HG02981 (cell line): ENCODE measurements at regions not wholly inside any gene's neighbourhood (a gene's known extent, or its start where the extent isn't known, plus 50 kb on each side); places are given as distances from the start of the nearest gene placed in this dataset.
A peak's percentile ranks its signal among the peaks of the same experiment; 100 is the strongest.
"Not testable (repeated sequence)": the region's sequence is repeated elsewhere in the genome, so short reads cannot be mapped to it uniquely, and the experiment has no call there.

ENCODE experiments used
- ATAC-seq: cut with Tn5 transposase; IDR thresholded peaks from one replicate; pipeline ENCODE4 v1.9.1; 2021; ENCODE audit warnings: mild to moderate bottlenecking, moderate library complexity; ENCODE audit not compliant: unreplicated experiment

DNA sequence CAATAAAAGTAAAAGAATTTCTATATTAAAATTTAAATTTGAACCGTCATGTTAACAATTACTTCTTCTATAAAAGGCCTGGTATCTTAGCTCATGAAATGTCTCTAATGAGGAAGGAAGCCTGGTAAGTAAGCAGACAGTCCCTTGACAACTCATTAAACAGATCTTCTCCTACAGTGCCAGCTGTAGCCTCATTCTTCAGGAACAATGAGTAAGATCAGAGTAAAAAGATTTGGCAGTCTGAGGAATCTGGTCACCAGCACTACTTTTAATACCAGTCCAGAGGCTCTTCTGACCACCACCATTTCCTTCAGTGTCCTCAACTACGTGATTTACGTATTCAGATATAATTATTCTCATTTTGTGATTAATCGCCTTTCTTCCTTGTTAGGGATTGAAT is 955.0 kb upstream of the ALCAM start:
- ATAC-seq = no peak

DNA sequence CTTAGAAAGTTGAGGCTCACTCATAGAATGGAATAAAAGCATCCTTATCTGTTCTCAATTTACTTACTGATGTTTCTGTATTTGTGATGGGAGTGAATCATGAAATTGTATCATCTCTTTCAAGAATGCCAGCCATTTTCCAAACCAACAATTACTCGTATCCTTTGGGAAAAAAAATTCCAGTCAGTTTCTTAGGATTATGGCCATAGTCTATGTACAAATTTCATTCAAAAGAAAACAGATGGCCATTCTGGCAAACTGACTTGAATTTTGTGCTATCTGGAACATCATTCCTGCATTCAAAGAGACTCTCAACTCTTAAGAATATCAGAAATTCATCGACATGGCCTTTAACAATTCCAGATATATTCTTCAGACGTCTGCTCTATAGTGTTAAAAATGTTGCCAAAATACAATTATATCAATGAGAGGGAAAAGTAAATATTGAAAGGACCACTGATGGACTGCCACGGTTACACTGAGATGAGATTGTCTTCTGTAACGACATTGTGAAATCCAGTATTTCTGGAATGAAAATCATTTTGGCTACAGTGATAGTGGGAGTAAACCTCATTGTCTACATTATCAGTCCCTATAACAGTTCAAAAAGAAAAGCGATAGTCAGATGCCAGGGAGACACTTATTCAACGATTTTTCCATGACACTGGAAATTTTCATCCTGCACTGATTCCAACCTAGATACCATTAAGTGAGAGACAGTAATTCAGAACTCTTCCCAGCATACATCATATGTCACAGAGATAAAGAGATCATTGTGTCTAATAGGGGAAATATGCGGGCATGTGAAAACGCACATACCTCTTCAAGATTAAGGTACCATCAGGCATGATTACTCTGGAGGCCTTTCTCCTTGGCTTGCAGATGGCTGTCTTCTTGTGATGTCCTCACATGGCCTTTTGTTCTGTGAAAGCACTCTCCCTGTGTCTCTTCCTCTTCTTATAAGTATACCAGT is 953.8 kb upstream of the ALCAM start:
- no peak for ATAC-seq

DNA sequence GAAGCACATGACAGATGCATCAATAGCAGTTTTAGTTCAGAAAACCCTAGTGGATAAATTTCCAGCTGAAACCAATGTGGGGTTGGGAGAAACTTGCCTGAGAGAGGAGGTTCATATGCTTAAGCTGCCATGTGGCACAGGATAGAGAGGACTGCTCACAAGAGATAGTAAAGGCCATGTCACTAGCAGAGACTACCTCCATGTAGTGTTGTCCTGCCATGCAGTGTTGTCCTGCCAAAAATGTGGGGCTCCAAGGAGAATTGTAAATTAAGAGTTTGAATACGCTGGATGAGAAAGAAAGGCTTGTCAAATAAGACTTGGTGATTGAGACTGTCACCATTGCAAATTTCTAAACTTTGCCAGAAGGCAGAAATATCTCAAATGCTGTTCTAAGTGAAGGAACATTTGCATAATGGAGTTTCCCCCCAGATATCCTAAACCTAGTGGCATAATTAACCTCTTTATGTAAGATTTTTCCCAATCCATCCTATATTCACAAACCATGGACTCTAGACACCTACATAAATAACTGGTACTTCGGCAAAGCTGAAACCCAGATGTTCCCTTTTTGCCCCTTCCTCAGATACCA is 938.3 kb upstream of the ALCAM start:
- no peak for ATAC-seq

DNA sequence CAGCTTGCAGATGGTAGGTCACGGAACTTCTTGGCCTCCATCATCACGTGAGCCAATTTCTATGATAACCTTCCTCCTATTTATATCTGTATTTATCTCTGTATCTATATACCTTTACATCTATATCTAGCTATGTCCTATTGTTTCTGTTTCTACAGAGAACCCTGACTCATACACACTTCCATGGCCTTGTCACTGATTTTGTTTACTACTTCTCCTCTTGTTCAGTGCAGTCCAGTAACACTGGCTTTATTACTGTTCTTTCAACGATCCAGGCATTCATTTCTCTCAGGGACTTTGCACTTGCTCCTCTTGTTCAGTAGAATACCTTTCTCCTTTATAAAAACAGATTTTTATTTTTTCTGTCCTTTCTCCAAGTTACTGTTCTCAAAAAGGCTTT is 937.0 kb upstream of the ALCAM start:
- no peak for ATAC-seq

DNA sequence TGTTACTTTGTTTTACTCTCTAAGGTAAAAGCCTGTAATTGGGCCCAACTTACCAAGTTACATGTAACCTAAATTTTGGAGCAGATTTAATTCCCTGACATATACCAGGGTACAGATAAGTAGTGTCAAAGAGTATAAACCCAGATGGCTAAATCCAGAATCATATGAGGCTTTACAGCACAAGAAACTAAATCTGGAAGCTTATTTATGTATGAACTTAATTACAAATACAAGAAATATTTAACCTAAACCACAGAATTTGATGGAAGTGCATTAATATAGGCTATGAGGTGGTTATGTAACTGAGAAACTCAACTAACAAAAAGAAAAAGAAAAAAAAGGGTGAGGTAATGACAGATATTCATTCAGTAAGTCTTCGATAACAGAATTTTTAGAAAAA is 930.2 kb upstream of the ALCAM start:
- no peak for ATAC-seq

DNA sequence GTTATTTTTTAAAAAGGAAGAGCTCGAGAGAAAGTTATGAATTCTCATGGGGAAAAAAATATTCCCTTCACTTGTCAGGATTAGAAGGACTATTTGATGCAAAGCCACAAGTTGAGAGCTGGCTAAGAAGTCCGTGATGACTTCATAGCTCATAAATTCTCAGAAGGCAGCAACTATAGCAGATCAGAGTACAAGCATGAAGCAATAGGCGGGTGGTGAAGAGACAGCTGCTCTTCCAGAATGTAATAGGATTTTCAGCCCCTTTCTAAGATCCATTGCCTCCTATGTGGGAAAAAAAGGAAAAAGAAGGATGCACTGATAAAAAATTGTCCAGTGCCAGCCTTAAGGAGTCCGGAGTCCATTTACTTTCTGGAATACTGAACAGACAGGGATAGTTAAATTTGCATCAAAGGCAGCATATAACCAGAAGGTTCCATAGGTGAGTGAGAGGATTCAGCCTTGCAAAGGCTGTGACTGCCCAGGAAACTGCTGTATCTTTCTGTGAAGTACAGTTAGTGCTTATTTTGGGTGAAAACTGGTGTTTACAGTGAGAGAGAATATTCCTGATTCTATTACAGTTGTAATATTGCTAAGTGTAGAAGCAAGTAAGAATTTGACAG is 929.5 kb upstream of the ALCAM start:
- no peak for ATAC-seq

DNA sequence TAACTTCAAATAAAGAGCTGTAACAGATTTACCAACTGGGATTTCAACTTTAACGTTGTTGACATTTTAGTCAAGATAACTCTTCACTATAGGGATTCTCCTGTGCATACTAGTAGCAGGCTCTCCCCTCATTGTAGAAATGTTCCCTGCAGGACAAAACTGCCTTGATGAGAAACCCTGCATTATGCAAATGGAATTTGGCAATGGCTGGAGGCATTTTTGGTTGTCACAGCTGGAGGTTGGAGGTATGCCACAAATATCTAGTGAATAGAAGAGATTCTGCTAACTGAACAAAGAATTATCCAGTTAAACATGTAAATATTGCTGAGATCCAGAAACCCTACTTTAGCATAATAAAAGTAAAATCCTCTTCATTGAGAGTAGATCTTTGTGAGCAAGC is 928.8 kb upstream of the ALCAM start:
- no peak for ATAC-seq

DNA sequence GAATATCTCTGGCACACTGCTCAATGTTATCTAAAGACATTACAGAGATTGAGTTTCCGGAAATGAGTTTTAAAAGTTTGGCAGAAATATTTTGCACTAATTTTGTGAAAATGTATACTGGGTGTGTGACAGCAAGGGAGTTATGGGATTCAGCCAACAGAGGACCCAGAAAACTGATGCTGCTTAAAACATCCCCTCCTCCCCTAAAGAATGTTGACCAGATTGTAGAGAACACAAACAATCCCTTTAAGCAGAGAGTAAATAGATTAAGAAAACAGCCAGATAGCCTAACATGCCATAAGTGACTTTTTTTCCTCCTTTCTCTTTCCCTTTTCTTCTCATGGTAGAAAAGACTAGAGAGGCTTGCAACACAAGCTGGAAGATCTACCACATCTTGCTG is 928.0 kb upstream of the ALCAM start:
- ATAC-seq = no peak

DNA sequence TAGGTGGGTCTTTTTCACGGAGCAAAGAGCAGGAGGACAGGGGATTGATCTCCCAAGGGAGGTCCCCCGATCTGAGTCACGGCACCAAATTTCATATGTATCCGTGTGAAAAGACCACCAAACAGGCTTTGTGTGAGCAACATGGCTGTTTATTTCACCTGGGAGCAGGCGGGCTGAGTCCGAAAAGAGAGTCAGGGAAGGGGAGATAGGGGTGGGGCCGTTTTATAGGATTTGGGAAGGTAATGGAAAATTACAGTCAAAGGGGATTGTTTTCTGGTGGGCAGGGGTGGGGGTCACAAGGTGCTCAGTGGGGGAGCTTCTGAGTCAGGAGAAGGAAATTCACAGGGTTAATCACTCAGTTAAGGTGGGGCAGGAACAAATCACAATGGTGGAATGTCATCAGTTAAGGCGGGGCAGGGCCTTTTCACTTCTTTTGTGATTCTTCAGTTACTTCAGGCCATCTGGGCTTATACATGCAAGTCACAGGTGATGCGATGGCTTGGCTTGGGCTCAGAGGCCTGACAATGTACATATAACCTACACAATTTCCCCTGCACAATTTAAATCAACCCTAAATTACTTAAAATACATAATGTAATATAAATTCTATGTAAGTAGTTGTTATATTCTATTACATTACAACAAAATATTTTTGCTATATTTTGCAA is 921.3 kb upstream of the ALCAM start:
- ATAC-seq = not testable (repeated sequence)

DNA sequence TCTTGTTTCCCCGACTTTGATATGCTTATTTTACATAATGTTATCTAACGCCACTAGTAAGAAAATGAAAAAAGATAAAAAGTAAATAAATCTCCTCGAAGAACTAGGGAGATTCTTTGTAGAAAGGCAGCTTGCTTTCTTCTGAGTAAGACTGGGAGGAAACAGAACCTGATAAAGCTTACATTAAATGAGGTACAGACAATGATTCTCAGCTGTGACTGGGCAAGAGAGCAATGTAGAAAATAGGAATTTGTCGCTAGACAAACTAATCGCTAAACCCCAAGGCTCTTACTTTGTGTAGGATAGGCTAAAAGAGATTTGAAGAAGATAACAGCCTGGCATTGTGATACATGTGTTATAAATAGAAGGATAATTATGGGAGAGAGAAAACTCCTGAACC is 919.0 kb upstream of the ALCAM start:
- ATAC-seq = no peak

DNA sequence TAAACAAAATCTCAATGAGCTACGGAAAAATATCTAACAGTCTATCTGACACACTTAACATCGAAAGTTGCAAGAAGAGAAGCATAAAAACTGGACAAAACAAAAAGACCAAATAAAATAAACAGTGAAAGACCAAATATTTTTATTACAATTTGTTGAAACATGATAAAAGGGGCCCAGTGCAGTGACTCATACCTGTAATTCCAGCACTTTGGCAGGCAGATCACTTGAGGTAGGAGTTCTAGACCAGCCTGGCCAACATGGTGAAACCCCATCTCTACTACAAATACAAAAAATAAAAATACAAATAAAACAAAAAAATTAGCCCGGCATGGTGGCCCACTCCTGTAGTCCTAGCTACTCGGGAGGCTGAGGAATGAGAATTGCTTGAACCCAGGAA is 914.0 kb upstream of the ALCAM start:
- ATAC-seq = no peak

DNA sequence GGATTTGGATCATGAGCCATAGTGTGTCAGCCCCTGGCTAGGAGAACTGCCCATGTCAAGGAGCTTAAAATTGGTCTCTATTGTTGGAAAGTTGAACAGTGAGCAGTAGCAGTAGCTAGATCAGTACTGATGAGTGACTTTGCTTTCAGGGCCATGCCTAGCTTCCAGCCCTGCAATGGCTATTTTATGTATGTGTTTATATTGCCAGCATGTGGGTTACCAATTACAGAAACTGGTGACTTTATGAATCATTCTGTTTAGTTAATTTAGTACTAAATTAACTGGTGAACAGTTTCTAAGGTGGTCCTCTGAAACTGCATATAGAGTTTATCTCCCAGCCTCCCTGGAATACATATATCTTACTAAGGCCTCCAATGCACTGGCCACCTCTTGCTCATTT is 908.1 kb upstream of the ALCAM start:
- ATAC-seq = no peak

DNA sequence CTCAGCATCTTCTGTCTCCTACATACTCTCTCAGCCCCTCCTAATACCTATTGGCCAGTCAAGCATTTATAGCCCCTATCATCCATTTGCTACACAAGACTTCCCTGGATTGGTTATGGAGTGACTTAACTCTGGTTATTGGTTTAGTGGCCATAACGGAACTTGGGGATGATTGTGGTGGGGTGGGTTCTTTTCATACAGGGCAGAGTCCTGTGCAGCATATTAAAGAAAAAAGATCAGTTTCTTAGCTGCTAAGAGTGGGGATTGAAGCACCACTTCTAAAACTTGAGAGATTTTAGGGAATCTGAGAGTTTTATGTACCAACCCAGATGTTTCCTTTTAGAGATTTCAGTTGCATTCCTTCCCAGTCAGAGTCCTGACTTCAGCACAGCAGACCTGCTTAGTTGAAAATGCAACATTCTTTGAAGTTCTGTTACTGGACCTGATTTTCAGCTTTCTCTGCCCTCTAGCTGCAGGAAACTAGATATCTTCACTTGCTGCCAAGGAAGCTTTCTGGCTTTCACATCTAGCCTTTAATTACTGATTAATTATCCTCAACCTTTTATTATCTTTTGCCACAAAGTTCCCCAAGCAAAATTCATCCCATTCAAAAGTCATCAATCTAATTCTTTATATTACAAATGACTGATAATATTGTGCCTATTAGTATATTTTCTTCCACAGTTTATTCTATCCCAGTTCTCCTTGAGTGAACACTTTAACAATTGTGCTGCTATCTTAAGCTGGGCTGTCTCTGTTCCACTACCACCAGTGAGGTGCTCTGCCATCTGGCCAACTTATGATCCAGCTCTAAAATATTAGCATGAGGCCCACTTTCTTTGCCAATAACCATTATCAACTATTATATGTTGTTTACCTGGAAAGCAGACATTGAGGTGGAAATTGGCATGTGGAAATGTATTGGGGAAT is 906.0 kb upstream of the ALCAM start:
- peak; percentile 65 for ATAC-seq

DNA sequence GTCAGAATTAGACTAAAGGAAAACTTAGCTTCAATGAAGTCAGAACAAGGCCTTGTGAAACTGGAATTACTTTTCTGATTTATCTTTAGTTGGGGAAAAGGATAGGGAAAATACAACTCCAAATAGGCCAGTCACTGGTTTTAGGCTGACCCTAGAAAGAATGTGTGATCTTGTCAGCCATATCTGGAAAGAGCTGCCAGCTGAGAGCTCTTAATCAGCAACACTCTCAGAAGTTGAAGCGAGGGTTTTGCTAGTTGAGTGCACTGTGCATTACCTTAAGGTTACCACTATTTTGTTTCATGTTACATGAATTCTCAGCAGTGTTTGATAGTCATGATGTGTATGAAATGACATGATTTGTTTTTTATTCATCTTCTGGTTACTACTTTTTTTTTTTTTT is 905.3 kb upstream of the ALCAM start:
- no peak for ATAC-seq

DNA sequence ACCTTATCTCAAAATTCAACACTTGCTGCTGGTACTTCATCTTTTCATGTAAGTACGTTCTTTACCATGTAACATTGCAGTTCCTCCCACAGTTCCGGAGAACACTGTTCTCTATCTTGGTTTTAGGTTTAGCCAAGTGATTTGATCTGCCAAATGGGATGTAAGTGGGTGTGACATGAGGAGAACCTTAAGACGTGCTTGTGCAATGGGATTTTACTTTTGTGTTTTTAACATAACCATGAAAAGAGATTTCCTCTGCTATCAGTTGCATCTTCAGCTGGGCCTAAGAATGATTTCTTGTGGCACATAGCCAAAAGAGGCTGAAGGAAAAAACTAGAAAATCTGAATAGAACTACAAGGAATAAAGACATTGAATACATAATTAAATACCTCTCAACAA is 894.5 kb upstream of the ALCAM start:
- no peak for ATAC-seq

DNA sequence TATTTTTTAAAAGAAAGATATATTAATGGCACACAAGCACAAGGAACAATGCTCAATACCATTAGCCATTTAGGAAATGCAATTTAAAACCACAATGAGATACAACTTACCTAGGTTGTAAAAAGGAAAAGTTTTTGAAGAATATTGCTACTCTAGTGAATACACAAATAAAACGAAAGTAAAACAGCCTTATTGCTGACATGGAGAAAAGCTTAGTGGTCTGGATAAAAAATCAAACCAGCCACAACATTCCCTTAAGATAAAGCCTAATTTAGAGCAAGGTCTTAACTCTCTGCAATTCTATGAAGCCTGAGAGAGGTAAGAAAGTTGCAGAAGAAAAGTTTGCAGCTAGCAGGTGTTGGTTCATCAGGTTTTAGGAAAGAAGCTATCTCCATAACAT is 892.7 kb upstream of the ALCAM start:
- ATAC-seq = no peak

DNA sequence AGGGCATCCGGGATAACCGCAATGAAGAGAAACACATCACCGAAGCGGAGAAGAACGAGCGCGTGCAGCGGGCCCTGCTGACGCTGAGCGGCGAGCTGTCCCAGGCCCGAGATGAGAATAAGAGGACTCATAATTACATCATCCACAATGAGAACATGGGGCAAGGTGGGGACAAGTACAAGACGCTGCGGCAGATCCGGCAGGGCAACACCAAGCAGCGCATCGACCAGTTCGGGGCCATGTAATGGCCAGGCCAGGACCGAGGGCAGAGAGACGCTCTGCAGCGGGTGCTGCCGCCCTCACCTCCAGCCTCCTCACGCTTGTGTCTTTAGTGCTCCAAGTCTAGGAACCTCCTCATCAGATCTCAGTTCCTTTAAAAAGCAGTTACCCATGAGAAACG is 863.7 kb upstream of the ALCAM start:
- no peak for ATAC-seq

DNA sequence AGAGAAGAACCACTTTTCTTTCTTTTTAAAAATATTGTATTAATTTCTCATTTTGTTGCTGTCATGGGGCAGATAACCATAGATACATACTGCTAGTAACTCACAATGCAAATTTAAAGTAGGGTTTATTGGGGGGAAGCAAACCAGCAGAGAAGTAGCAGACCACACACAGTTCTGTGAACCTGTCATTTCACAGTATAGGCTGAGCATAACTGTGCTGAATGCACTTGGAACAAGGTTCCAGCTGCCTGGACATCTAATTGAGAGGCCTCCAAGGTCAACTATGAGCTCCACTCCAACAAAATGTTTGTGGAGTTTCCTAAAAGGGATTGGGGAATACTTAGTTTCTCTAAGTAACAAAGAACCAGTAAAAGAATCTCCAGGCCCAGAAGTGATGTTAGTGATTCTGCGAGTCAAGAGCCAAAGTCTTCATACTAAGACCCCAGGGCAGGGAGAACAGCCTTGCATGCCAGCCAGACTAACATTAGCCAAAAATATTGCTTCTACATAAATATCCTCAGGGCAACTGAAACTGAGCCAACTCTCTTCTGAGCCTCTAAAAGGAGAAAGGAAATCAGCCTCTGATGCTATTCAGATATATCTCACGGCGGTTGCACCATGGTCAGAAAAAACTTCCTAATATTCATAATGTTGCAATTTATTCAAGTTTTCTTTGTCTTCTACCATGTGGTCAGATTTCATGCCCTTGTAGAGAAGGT is 856.4 kb upstream of the ALCAM start:
- peak; percentile 70 for ATAC-seq

DNA sequence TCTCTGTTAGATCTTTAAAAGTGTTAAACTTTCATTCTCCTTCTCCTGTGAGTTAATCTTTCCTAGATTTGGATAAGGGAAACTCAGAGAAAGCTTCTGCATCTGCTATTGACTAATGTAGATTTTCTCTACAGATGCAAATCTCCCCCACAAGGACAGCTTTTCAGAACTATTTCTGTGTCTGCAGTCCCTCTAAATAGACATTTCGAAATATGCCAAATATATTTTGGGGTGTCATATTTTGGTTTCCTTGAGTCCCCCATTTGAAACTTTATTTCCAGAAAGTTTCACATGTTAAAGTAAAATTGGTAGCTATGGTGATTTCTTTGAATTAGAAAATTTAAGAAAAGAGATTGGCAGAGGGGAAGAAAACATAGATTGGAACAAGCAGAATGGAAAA is 852.3 kb upstream of the ALCAM start:
- ATAC-seq = no peak

DNA sequence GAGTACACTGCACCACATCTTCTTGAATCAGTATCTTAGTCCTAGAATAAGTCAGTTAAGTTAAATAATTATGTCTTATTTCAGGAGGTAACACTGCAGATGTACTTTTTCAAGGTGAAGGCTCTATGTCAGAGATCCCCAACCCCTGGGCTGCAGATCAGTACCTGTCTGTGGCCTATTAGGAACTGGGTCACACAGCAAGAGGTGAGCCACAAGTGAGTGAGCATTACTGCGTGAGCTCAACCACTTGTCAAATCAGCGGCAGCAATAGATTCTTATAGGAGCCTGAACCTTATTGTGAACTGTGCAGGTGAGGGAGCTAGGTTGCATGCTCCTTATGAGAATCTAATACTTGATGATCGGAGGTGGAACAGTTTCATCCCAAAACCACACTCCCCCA is 851.9 kb upstream of the ALCAM start:
- no peak for ATAC-seq
